WTC11 (cell line): ENCODE measurements at regions not wholly inside any gene's neighbourhood (a gene's known extent, or its start where the extent isn't known, plus 50 kb on each side); places are given as distances from the start of the nearest gene placed in this dataset.

Source experiments
- CREB1 ChIP-seq: sonication (generic); formaldehyde crosslinking; IDR thresholded peaks from 2 replicates; pipeline ENCODE4 v1.8.0; 2023; ENCODE audit warnings: mild to moderate bottlenecking, missing genetic modification reagents
- FOXK1 ChIP-seq: sonication (generic); formaldehyde crosslinking; IDR thresholded peaks from 2 replicates; pipeline ENCODE4 v1.8.0; 2022; ENCODE audit warnings: mild to moderate bottlenecking, moderate library complexity, missing genetic modification reagents
- IRF1 ChIP-seq: sonication (generic); formaldehyde crosslinking; IDR thresholded peaks from 2 replicates; pipeline ENCODE4 v1.8.0; 2023; ENCODE audit warnings: missing genetic modification reagents
- SP1 ChIP-seq: sonication (generic); formaldehyde crosslinking; conservative IDR thresholded peaks from 2 replicates; pipeline ENCODE4 v1.8.1; 2022; ENCODE audit warnings: missing genetic modification reagents
- TP53 ChIP-seq: sonication (generic); formaldehyde crosslinking; IDR thresholded peaks from 2 replicates; pipeline ENCODE4 v1.8.1; 2023; ENCODE audit warnings: mild to moderate bottlenecking, missing genetic modification reagents
- TF ChIP-seq, protein P1 (sequence below): sonication (generic); formaldehyde crosslinking; IDR thresholded peaks from 2 replicates; pipeline ENCODE4 v1.8.1; 2023; ENCODE audit warnings: mild to moderate bottlenecking, missing genetic modification reagents, borderline replicate concordance
- TF ChIP-seq, protein P2 (sequence below): sonication (generic); formaldehyde crosslinking; IDR thresholded peaks from 2 replicates; pipeline ENCODE4 v1.8.0; 2023; ENCODE audit warnings: missing genetic modification reagents, mild to moderate bottlenecking, borderline replicate concordance
- TF ChIP-seq, protein P3 (sequence below): fragments of 200-600 bp; IDR thresholded peaks from 2 replicates; pipeline ENCODE4 v1.8.0; 2022; ENCODE audit warnings: antibody characterized with exemption
- TF ChIP-seq, protein P4 (sequence below): sonication (generic); formaldehyde crosslinking; IDR thresholded peaks from 2 replicates; pipeline ENCODE4 v1.8.0; 2022; ENCODE audit warnings: mild to moderate bottlenecking, missing genetic modification reagents

DNA sequence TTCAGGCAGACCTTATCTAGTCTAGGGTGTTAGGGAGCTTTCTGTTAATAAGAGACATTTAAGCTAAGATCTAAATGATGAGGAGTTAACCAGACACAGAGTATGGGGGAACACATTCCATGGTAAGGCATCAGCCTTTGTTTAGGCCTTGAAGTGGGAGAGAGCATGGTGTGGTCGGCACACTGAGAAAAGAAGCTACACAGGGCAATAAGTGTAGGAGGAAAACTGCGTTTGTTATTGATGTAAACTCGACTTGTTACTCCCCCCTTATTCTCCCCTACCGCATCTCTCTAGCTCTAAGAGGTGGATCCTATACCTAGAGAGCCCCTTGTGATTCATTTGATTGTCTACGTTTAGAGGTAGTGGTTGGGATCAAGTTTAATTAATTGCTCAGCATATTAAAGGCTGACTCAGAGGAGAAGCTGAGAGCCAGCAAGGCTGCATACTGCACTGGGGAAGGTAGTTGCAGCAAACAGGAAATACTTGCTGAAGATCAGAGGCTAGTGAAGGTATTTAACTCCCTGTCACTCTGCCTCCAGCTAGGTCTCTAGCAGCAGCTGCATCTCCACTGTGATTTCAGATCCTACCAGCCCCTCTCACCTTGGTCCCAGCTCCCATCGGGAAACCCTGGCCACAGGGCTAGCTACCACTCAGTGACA lies 86.8 kb upstream of the TEAD1 start:
- TF ChIP-seq, protein P1, sequence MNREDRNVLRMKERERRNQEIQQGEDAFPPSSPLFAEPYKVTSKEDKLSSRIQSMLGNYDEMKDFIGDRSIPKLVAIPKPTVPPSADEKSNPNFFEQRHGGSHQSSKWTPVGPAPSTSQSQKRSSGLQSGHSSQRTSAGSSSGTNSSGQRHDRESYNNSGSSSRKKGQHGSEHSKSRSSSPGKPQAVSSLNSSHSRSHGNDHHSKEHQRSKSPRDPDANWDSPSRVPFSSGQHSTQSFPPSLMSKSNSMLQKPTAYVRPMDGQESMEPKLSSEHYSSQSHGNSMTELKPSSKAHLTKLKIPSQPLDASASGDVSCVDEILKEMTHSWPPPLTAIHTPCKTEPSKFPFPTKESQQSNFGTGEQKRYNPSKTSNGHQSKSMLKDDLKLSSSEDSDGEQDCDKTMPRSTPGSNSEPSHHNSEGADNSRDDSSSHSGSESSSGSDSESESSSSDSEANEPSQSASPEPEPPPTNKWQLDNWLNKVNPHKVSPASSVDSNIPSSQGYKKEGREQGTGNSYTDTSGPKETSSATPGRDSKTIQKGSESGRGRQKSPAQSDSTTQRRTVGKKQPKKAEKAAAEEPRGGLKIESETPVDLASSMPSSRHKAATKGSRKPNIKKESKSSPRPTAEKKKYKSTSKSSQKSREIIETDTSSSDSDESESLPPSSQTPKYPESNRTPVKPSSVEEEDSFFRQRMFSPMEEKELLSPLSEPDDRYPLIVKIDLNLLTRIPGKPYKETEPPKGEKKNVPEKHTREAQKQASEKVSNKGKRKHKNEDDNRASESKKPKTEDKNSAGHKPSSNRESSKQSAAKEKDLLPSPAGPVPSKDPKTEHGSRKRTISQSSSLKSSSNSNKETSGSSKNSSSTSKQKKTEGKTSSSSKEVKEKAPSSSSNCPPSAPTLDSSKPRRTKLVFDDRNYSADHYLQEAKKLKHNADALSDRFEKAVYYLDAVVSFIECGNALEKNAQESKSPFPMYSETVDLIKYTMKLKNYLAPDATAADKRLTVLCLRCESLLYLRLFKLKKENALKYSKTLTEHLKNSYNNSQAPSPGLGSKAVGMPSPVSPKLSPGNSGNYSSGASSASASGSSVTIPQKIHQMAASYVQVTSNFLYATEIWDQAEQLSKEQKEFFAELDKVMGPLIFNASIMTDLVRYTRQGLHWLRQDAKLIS (CRISPR knock-in tag), result no peak
- TF ChIP-seq TP53 (CRISPR knock-in tag) (no peak), FOXK1 (CRISPR knock-in tag) (no peak), CREB1 (CRISPR knock-in tag) (no peak), IRF1 (no peak), SP1 (CRISPR knock-in tag) (no peak)
- TF ChIP-seq, protein P2, sequence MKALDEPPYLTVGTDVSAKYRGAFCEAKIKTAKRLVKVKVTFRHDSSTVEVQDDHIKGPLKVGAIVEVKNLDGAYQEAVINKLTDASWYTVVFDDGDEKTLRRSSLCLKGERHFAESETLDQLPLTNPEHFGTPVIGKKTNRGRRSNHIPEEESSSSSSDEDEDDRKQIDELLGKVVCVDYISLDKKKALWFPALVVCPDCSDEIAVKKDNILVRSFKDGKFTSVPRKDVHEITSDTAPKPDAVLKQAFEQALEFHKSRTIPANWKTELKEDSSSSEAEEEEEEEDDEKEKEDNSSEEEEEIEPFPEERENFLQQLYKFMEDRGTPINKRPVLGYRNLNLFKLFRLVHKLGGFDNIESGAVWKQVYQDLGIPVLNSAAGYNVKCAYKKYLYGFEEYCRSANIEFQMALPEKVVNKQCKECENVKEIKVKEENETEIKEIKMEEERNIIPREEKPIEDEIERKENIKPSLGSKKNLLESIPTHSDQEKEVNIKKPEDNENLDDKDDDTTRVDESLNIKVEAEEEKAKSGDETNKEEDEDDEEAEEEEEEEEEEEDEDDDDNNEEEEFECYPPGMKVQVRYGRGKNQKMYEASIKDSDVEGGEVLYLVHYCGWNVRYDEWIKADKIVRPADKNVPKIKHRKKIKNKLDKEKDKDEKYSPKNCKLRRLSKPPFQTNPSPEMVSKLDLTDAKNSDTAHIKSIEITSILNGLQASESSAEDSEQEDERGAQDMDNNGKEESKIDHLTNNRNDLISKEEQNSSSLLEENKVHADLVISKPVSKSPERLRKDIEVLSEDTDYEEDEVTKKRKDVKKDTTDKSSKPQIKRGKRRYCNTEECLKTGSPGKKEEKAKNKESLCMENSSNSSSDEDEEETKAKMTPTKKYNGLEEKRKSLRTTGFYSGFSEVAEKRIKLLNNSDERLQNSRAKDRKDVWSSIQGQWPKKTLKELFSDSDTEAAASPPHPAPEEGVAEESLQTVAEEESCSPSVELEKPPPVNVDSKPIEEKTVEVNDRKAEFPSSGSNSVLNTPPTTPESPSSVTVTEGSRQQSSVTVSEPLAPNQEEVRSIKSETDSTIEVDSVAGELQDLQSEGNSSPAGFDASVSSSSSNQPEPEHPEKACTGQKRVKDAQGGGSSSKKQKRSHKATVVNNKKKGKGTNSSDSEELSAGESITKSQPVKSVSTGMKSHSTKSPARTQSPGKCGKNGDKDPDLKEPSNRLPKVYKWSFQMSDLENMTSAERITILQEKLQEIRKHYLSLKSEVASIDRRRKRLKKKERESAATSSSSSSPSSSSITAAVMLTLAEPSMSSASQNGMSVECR, result no peak
- TF ChIP-seq, protein P3, sequence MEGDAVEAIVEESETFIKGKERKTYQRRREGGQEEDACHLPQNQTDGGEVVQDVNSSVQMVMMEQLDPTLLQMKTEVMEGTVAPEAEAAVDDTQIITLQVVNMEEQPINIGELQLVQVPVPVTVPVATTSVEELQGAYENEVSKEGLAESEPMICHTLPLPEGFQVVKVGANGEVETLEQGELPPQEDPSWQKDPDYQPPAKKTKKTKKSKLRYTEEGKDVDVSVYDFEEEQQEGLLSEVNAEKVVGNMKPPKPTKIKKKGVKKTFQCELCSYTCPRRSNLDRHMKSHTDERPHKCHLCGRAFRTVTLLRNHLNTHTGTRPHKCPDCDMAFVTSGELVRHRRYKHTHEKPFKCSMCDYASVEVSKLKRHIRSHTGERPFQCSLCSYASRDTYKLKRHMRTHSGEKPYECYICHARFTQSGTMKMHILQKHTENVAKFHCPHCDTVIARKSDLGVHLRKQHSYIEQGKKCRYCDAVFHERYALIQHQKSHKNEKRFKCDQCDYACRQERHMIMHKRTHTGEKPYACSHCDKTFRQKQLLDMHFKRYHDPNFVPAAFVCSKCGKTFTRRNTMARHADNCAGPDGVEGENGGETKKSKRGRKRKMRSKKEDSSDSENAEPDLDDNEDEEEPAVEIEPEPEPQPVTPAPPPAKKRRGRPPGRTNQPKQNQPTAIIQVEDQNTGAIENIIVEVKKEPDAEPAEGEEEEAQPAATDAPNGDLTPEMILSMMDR, result no peak
- TF ChIP-seq, protein P4, sequence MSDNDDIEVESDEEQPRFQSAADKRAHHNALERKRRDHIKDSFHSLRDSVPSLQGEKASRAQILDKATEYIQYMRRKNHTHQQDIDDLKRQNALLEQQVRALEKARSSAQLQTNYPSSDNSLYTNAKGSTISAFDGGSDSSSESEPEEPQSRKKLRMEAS, result no peak
